ENCODE measurements at regions not wholly inside any gene's neighbourhood (a gene's known extent, or its start where the extent isn't known, plus 50 kb on each side); places are given as distances from the start of the nearest gene placed in this dataset.

GRCh38 chr12:77421152-77421551, 355.8 kb upstream of the E2F7 start:
- TF ChIP-seq CTCF (IDR thresholded peaks at IDR 0.05) (no peak), POLR2AphosphoS5 (IDR thresholded peaks at IDR 0.05) (no peak), POLR2A (IDR thresholded peaks at IDR 0.05) (no peak)
